B cell (primary cell): ENCODE measurements at regions not wholly inside any gene's neighbourhood (a gene's known extent, or its start where the extent isn't known, plus 50 kb on each side); places are given as distances from the start of the nearest gene placed in this dataset.

Experiments used
- ATAC-seq: fragments of 200-7000 bp; cut with Tn5 transposase; one replicate; pipeline ENCODE4 v1.10.0; 2021; ENCODE audit warnings: low read depth, mild to moderate bottlenecking, moderate number of reproducible peaks, moderate library complexity
- CTCF ChIA-PET: fragments of 350-600 bp; sonication (Branson Sonifier 250); formaldehyde crosslinking; loops from one replicate; lab custom pipeline; 2021; ENCODE audit warnings: antibody characterized with exemption, inconsistent platforms; lab: Charles Lee
- POLR2A ChIA-PET: fragments of 350-600 bp; sonication (Branson Sonifier 250); formaldehyde crosslinking; loops from one replicate; lab custom pipeline; 2021; ENCODE audit warnings: antibody characterized with exemption; lab: Charles Lee
- DNase-seq: peaks from one replicate; pipeline ENCODE4 v3.0.0; 2013
- H2AFZ ChIP-seq: 2 replicates; pipeline ENCODE4 v1.6.1; 2012; ENCODE audit warnings: mild to moderate bottlenecking, low read depth, low read length; ENCODE audit not compliant: insufficient read depth, poor library complexity, severe bottlenecking
- H3K27ac ChIP-seq, 2 donors: 1 replicate in 1 of 2; 2 replicates in 1 of 2; pipeline ENCODE4 v1.5.1; 2012 to 2013; ENCODE audit warnings: low read length in 2 of 2, mild to moderate bottlenecking in 2 of 2, moderate library complexity in 1 of 2
- H3K27me3 ChIP-seq, 4 experiments: fragments of 200-600 bp in 1 of 4; sonication (generic) in 1 of 4; replicated peaks in 1 of 4; 1 replicate in 2 of 4; 2 replicates in 2 of 4; pipeline versions ENCODE4 v1.6.1 to v1.7.0; 2013 to 2016; ENCODE audit warnings: low read length in 3 of 4, mild to moderate bottlenecking in 2 of 4, mixed read lengths in 1 of 4, moderate library complexity in 1 of 4; ENCODE audit not compliant: insufficient read depth in 4 of 4, control insufficient read depth in 3 of 4; ENCODE audit errors: control extremely low read depth in 1 of 4
- H3K36me3 ChIP-seq, 2 experiments: replicated peaks in 1 of 2; 1 replicate in 1 of 2; 2 replicates in 1 of 2; pipeline versions ENCODE4 v1.6.1 to v1.7.1; 2013; ENCODE audit warnings: low read length in 1 of 2; ENCODE audit not compliant: insufficient read depth in 2 of 2, control insufficient read depth in 1 of 2; ENCODE audit errors: control extremely low read depth in 1 of 2, extremely low read depth in 1 of 2
- H3K4me1 ChIP-seq, 2 donors: fragments of 200-600 bp in 1 of 2; sonication (generic) in 1 of 2; 1 replicate in 1 of 2; 2 replicates in 1 of 2; pipeline versions ENCODE4 v1.5.1 to v1.6.1; 2013 to 2017; ENCODE audit warnings: low read length in 2 of 2; ENCODE audit not compliant: control insufficient read depth in 2 of 2, insufficient read depth in 2 of 2
- H3K4me2 ChIP-seq: replicated peaks from 2 replicates; pipeline ENCODE3; 2012; ENCODE audit warnings: mild to moderate bottlenecking, low read depth, low read length; ENCODE audit not compliant: poor library complexity, severe bottlenecking
- H3K4me3 ChIP-seq, 5 experiments: fragments of 200-600 bp in 1 of 5; sonication (generic) in 1 of 5; 1 replicate in 3 of 5; 2 replicates in 2 of 5; pipeline versions ENCODE4 v1.5.1 to v1.7.0; 2011 to 2016; ENCODE audit warnings: low read length in 4 of 5, mild to moderate bottlenecking in 4 of 5, low read depth in 2 of 5, control low read depth in 1 of 5, moderate library complexity in 1 of 5; ENCODE audit not compliant: insufficient read depth in 1 of 5; ENCODE audit errors: control extremely low read depth in 1 of 5, extremely low read depth in 1 of 5
- H3K79me2 ChIP-seq: fragments of 200-600 bp; sonication (generic); one replicate; pipeline ENCODE4 v1.6.0; 2016; ENCODE audit warnings: low read length; ENCODE audit not compliant: control insufficient read depth, insufficient read depth
- H3K9ac ChIP-seq: fragments of 200-600 bp; sonication (generic); 2 replicates; pipeline ENCODE4 v1.6.1; 2017; ENCODE audit warnings: mild to moderate bottlenecking, low read length, moderate library complexity
- H3K9me3 ChIP-seq, 3 donors: one replicate each; pipeline versions ENCODE4 v1.6.1 to v1.7.1; 2013; ENCODE audit warnings: low read length in 2 of 3; ENCODE audit not compliant: control insufficient read depth in 2 of 3, insufficient read depth in 1 of 3; ENCODE audit errors: control extremely low read depth in 1 of 3
- H4K20me1 ChIP-seq: 2 replicates; pipeline ENCODE4 v1.6.0; 2012; ENCODE audit warnings: mild to moderate bottlenecking, low read length; ENCODE audit not compliant: insufficient read depth, control insufficient read depth, poor library complexity, severe bottlenecking
- H3K27ac Mint-ChIP-seq: one replicate; pipeline ENCODE4 v1.8.0; 2021; ENCODE audit warnings: mixed read lengths
- H3K27me3 Mint-ChIP-seq: one replicate; pipeline ENCODE4 v1.8.0; 2021; ENCODE audit warnings: mixed read lengths
- H3K4me1 Mint-ChIP-seq: one replicate; pipeline ENCODE4 v1.8.0; 2021; ENCODE audit warnings: mixed read lengths
- H3K4me3 Mint-ChIP-seq: one replicate; pipeline ENCODE4 v1.8.0; 2021; ENCODE audit warnings: mixed read lengths
- H3K9me3 Mint-ChIP-seq: one replicate; pipeline ENCODE4 v1.8.0; 2022; ENCODE audit warnings: mixed read lengths; ENCODE audit not compliant: insufficient read depth
- CTCF ChIP-seq: fragments of 200-600 bp; IDR thresholded peaks from one replicate; pipeline ENCODE4 v1.8.0; 2022; ENCODE audit warnings: antibody characterized with exemption, mild to moderate bottlenecking
- EZH2 ChIP-seq: IDR thresholded peaks from 2 replicates; pipeline ENCODE4 v1.6.1; 2012; ENCODE audit warnings: borderline replicate concordance, low read depth, mild to moderate bottlenecking, moderate library complexity, low read length; ENCODE audit not compliant: insufficient read depth, poor library complexity, severe bottlenecking
- WGBS: methylation state at CpG from one replicate; pipeline ENCODE4 v1.1.5; 2013; ENCODE audit warnings: missing lambda C conversion rate; ENCODE audit not compliant: insufficient coverage; 5-methylcytosine and 5-hydroxymethylcytosine counted together
- intact Hi-C: fragments of 100-400 bp; cut with micrococcal nuclease; formaldehyde crosslinking; loops from one replicate; pipeline ENCODE4 v1.10.0; 2022

- intact Hi-C loops = no loop called here
- Histone ChIP-seq H4K20me1 (no peaks in the 10 kb centered on the region), H3K79me2 (no peaks in the 10 kb centered on the region), H3K9me3 (no peaks in the 10 kb centered on the region), H3K4me2 (no peak overlapping the region), H3K27ac (no peak overlapping the region), H3K27me3 (peaks cover 0 to 2% (median 0%) of the 10 kb centered on the region in 4 experiments), H3K4me1 (no peaks in the 10 kb centered on the region), H2AFZ (no peak overlapping the region), H3K36me3 (no peaks in the 10 kb centered on the region), H3K4me3 (no peak overlapping the region), H3K9ac (no peak overlapping the region)
- ChIA-PET POLR2A (no interaction called here), CTCF (no interaction called here)
- TF ChIP-seq CTCF (no peak), EZH2 (no peak)
- WGBS = 40% methylated on average over 1 of the region's 4 CpGs
- ATAC-seq = no peak
- peaks cover 3% of the 10 kb centered on the region for H3K27me3 Mint-ChIP-seq
- no peak for DNase-seq
- H3K4me3 Mint-ChIP-seq = no peak overlapping the region
- no peaks in the 10 kb centered on the region for H3K9me3 Mint-ChIP-seq
- no peaks in the 10 kb centered on the region for H3K4me1 Mint-ChIP-seq
- no peak overlapping the region for H3K27ac Mint-ChIP-seq
Measured at GRCh38 chr4:87911252-87911774, 64.2 kb upstream of the SPP1 start.

GRCh38 chr4:87912164-87913004 lies 63.1 kb upstream of the SPP1 start:
- no peak for DNase-seq
- Histone ChIP-seq H3K79me2 (no peaks in the 10 kb centered on the region), H3K4me3 (no peak overlapping the region), H3K4me1 (no peaks in the 10 kb centered on the region), H3K27me3 (peaks cover 0 to 2% (median 0%) of the 10 kb centered on the region in 4 experiments), H2AFZ (no peak overlapping the region), H4K20me1 (no peaks in the 10 kb centered on the region), H3K27ac (no peak overlapping the region), H3K9me3 (no peaks in the 10 kb centered on the region), H3K4me2 (no peak overlapping the region), H3K36me3 (no peaks in the 10 kb centered on the region), H3K9ac (no peak overlapping the region)
- ChIA-PET POLR2A (no interaction called here), CTCF (no interaction called here)
- Mint-ChIP-seq H3K27me3 (peaks cover 3% of the 10 kb centered on the region), H3K9me3 (no peaks in the 10 kb centered on the region), H3K4me3 (no peak overlapping the region), H3K4me1 (no peaks in the 10 kb centered on the region), H3K27ac (no peak overlapping the region)
- no peak for ATAC-seq
- WGBS = no CpG with 5 or more reads among the region's 7 CpGs
- TF ChIP-seq EZH2 (no peak), CTCF (no peak)
- intact Hi-C loops = no loop called here
